HCT116 (cell line): ENCODE measurements at regions not wholly inside any gene's neighbourhood (a gene's known extent, or its start where the extent isn't known, plus 50 kb on each side); places are given as distances from the start of the nearest gene placed in this dataset.

Source experiments
- CEBPB ChIP-seq: IDR thresholded peaks from 2 replicates; pipeline ENCODE4 v1.6.1; 2012; ENCODE audit warnings: low read depth
- POLR2AphosphoS5 ChIP-seq: IDR thresholded peaks from 2 replicates; pipeline ENCODE4 v1.6.1; 2011; ENCODE audit warnings: mild to moderate bottlenecking, low read depth, low read length, moderate library complexity
- SIN3A ChIP-seq: IDR thresholded peaks from 2 replicates; pipeline ENCODE4 v1.6.1; 2012; ENCODE audit warnings: low read depth
- SRF ChIP-seq: IDR thresholded peaks from 2 replicates; pipeline ENCODE4 v1.6.1; 2012; ENCODE audit warnings: low read depth
- ZFX ChIP-seq: fragments of 450-650 bp; IDR thresholded peaks from 2 replicates; pipeline ENCODE4 v1.6.1; 2017
- TF ChIP-seq, protein P1 (sequence below), 3 experiments: fragments of 200-600 bp in 1 of 3; sonication (generic) in 1 of 3; IDR thresholded peaks in 2 of 3; conservative IDR thresholded peaks in 1 of 3; 2 replicates each; pipeline ENCODE4 v1.5.1; 2012 to 2017; ENCODE audit warnings: low read depth in 2 of 3, low read length in 2 of 3, antibody characterized with exemption in 1 of 3, borderline replicate concordance in 1 of 3, control low read depth in 1 of 3, mild to moderate bottlenecking in 1 of 3, mixed read lengths in 1 of 3, mixed run types in 1 of 3, moderate library complexity in 1 of 3; ENCODE audit not compliant: insufficient read depth in 1 of 3

DNA sequence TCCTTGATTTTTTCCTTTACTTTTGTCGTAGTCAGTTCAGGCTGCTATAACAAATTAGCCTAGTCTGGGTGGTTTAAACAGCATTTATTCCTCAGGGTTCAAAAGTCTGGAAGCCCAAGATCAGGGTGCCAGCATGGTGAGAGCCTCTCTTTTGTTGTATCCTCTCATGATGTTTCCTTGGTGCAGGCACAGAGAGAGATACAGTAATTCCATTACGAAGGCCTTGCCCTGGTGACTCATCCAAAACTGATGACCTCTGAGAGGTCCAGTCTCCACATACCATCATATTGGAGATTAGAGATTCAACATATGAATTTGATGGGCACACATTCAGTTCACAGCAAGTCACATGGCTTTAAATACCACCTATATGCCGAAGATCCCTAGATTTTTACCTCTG is 253.8 kb downstream of the CYRIA start:
- TF ChIP-seq, protein P1, sequence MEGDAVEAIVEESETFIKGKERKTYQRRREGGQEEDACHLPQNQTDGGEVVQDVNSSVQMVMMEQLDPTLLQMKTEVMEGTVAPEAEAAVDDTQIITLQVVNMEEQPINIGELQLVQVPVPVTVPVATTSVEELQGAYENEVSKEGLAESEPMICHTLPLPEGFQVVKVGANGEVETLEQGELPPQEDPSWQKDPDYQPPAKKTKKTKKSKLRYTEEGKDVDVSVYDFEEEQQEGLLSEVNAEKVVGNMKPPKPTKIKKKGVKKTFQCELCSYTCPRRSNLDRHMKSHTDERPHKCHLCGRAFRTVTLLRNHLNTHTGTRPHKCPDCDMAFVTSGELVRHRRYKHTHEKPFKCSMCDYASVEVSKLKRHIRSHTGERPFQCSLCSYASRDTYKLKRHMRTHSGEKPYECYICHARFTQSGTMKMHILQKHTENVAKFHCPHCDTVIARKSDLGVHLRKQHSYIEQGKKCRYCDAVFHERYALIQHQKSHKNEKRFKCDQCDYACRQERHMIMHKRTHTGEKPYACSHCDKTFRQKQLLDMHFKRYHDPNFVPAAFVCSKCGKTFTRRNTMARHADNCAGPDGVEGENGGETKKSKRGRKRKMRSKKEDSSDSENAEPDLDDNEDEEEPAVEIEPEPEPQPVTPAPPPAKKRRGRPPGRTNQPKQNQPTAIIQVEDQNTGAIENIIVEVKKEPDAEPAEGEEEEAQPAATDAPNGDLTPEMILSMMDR (IDR thresholded peaks at IDR 0.05 in 2 of 3, conservative IDR thresholded peaks at IDR 0.05 in 1 of 3; ENCODE audit: borderline replicate concordance in 1 of 3, insufficient read depth in 1 of 3, low read depth in 2 of 3, low read length in 2 of 3) = no peak
- TF ChIP-seq POLR2AphosphoS5 (no peak), ZFX (no peak), CEBPB (no peak), SRF (no peak), SIN3A (no peak)
